GM18873 (cell line): ENCODE measurements at regions not wholly inside any gene's neighbourhood (a gene's known extent, or its start where the extent isn't known, plus 50 kb on each side); places are given as distances from the start of the nearest gene placed in this dataset.
"Not testable (repeated sequence)": the region's sequence is repeated elsewhere in the genome, so short reads cannot be mapped to it uniquely, and the experiment has no call there.

Experiments used
- ATAC-seq: cut with Tn5 transposase; IDR thresholded peaks from one replicate; pipeline ENCODE4 v1.9.1; 2021; ENCODE audit warnings: mild to moderate bottlenecking, moderate library complexity, moderate number of reproducible peaks; ENCODE audit not compliant: unreplicated experiment, low FRiP score

DNA sequence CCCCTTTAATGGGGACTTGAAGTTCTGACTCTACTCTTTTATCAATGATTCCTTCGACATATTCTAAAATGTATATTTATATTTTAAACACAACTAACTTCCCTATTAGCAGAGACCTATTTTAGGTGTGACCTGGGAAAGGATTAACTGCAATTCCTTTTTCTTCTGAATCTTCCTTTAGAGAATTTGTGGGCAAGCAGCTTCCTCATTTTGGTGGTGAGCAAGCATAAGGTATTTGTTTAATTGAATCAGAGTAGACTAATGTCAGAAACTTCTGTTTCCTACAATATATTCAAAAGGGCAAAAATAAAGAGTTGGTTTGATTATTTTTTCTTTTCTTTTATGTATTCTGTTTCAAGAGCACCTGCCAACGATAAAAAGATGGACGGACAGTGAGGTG, 237.0 kb downstream of the IKZF2 start:
- ATAC-seq = no peak

DNA sequence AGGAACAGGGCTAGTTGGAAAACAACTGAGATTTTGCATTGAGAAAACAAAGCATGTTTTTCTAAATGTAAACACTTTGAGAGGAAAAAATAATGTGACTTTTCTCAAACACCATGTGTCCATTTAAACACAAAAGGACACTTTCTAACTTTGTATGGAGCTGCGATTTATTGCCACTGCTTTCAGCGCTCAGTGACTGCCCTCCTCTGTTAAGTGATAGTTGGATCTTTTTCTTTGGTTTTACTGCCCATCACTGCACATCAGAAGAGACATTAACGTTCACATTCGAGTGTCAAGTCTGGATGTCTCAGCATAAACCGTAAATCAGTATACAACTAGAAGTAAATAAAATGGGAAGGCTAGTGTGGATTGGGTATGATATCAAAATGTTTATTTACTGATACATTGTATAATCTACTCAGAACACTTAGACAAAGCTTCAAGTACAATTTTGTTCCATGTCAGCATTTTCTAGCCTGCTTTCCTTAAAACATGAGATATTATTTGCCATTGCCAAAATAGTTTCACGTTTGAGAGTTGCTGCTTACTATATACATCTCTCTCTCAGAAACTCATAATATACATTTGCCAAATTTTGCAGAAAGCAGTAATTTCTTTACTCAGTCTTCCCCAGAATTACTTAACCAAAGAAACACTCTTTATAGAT, 237.6 kb downstream of the IKZF2 start:
- no peak for ATAC-seq

GRCh38 chr2:212912445-212913103, 238.8 kb downstream of the IKZF2 start:
- no peak for ATAC-seq

GRCh38 chr2:212911011-212911410, 240.4 kb downstream of the IKZF2 start:
- no peak for ATAC-seq

DNA sequence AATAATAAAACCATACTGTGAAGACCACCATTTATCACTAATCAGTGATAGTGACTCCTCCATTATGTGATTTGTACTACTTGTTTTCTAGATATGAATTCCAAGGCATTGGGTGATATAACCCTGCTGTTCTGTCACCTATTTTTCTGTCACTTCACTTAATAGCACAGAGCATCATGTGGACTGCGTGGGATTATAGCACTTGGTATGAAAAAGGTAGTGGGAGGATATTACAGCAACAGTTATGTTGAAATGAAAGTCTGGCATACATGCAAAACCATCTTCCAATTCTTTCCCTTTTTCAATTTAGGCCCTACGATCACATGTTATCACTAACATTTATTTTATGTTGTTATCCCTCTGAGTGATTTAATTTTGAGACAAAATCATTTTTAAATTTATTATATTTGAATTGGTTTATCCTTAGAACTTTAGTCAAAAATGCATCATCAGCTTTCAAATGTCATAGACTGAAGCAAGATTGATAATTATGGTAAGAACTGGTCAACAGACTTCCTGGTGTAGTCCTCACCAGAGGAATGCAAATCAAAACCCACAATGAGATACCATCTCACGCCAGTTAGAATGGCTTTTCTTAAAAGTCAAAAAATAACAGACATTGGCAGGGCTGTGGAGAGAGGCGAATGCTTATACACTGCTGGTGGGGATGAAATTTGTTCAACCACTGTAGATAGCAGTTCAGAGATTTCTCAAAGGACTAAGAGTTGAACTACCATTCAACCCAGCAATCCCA, 242.6 kb downstream of the IKZF2 start:
- no peak for ATAC-seq

- ATAC-seq = no peak
Observed at GRCh38 chr2:212908031-212908430, 243.4 kb downstream of the IKZF2 start.

DNA sequence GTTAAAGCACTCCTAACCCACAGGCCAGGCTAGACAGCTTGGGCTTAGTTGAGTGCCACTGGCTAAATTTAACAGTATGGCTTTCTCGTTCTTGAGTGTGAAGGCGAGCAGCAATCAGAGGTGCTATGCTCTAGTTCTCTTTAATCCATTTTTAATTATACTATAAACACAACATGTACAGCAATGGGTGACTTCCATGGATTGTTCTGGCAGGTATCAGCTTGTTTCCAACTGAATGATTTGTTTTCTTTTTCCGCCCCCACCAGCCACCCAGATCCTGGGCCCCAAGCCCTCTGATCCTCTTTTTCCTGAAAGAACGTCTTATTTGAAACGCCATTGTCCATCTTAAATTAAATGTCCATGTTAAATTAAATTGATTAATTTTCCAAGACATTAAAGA, 244.8 kb downstream of the IKZF2 start:
- ATAC-seq = no peak

DNA sequence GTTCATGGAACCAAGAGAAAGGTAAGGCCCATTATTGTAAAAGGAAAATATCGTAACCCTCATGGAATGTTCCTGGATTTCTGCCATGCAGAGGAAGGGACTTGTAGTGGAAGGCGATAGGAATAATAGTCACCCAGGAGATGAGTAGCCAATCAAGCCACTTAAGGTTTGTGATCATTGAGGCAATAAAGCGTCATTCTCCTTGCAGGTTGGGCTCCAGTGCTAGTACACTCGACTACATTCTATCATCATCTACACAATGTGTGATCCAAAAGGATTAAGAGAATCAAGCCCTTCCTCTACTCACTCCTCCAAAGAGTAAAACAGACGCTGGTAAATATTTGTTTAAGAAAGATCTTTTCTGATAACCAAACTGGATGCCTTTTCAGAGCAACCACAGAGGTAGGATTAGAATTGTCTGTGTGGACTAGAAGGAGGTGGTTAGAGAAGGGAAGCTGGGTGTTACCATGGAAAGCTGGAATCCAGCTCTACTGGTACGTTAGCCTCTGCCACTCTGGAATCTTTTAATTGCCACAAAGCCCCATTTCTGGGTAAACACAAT, 245.7 kb downstream of the IKZF2 start:
- no peak for ATAC-seq

GRCh38 chr2:212904646-212905045, 246.8 kb downstream of the IKZF2 start:
- ATAC-seq = no peak

GRCh38 chr2:212903413-212903812, 248.0 kb downstream of the IKZF2 start:
- no peak for ATAC-seq

DNA sequence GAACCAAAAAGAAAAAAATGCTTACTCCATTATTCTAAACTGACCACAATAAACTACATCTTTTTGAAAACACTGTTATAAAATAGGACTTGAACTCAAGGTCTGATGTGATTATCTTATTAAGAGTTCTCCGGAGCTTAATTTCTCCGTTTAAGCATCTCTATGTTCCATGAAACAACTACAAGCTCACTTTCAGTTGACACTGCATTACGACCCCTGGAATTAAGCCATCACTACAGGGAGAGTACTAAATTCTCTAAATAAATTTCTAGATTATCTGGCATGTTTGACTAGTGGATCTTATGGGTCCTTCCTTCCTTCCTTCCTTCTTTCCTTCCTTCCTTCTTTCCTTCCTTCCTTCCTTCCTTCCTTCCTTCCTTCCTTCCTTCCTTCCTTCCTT, 249.0 kb downstream of the IKZF2 start:
- ATAC-seq = no peak

GRCh38 chr2:212901604-212902275, 249.7 kb downstream of the IKZF2 start:
- ATAC-seq = no peak

DNA sequence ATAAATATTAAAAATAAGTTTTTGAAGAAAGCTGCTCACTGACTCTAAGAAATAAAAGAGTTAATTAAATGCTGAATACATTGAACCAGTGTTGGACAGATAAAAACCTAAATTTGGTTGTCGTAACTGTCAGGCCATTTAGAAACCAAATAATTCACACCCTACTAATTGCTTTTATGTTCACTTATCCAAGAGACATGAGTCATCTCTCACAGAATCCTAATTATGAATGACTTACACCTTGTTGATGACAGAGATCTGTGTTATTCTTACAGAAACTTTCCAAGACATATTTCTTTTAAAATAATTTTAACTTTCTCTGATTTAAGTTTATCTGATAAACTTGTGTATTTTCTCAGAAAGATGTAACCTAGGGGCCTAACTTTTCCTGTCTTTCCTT, 250.7 kb downstream of the IKZF2 start:
- no peak for ATAC-seq

DNA sequence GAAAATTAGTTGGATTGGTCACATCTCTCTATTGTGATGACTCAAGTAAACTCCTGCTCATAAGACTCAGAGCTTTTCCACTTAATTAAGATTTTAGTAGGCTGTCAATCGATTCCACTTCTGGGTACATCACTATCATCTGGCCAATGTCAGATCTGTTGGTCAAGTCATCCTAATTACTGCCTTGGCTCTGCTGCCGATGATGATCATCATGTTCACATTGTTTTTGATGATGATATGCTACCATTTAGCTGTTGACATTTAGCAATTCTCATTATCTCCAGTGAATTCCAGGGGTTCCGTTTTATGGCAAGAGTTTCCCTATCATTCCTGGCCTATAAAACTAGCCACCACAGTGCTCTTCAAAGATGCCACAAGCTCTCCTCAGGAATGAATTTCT, 253.4 kb downstream of the IKZF2 start:
- no peak for ATAC-seq

DNA sequence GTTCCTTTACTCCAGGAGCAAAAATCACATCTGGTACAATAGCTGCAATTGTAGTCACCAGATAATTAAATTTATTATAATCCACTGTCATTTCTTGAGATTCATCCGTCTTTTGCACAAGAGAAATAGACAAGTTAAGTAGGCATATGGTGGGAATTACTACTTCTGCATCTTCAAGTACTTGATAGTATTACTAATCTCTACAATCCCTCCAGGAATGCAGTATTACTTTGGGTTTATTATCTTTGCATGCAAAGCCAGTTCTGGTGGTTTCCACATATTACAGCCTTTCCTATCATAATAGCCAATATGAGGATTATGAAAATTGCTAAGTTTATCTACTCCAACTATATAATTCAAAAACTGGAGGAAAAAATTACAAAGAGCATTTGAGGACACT, 254.1 kb downstream of the IKZF2 start:
- no peak for ATAC-seq

- no peak for ATAC-seq
Observed at GRCh38 chr2:212894026-212894425, 257.4 kb downstream of the IKZF2 start.

DNA sequence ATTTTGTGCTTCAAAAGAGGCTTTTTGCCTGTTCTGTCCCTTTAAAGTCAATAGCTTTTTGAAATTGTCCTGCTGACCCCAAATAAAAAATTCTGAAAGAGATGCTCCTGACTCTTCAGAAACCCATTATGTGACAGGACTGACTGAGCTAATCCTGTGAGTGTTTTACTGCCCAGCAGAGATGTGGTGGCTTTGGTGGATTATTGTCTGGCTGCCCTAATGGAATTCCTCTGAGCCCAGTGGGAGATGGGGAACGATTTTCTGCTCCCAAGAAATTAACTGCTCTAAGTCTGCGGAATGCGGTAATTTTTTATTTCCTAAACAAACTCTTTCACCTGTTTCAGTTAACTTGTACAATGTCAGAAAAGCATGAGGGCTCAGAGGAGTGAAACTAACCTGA, 258.2 kb downstream of the IKZF2 start:
- ATAC-seq = no peak

GRCh38 chr2:212892193-212892592, 259.2 kb downstream of the IKZF2 start:
- ATAC-seq = no peak

- ATAC-seq = no peak
Observed at GRCh38 chr2:212891580-212891979, 259.8 kb downstream of the IKZF2 start.

- no peak for ATAC-seq
Observed at GRCh38 chr2:212882626-212883025, 268.8 kb downstream of the IKZF2 start.

GRCh38 chr2:212876556-212876955, 274.9 kb downstream of the IKZF2 start:
- not testable (repeated sequence) for ATAC-seq
